Neural progenitor cell (in vitro differentiated cells): ENCODE measurements at regions not wholly inside any gene's neighbourhood (a gene's known extent, or its start where the extent isn't known, plus 50 kb on each side); places are given as distances from the start of the nearest gene placed in this dataset.

Source experiments
- DNase-seq: peaks from one replicate; pipeline ENCODE4 v3.0.0-alpha.2; 2016; ENCODE audit warnings: low spot score
- H2AFZ ChIP-seq: fragments of 200-600 bp; sonication (generic); replicated peaks from 2 replicates; pipeline ENCODE4 v1.6.1; 2016; ENCODE audit warnings: antibody characterized with exemption
- H3F3A ChIP-seq: fragments of 200-600 bp; sonication (generic); 2 replicates; pipeline ENCODE4 v1.6.1; 2016; ENCODE audit warnings: antibody characterized with exemption, low read depth
- H3K27ac ChIP-seq: fragments of 200-600 bp; sonication (generic); 2 replicates; pipeline ENCODE4 v1.5.1; 2016; ENCODE audit warnings: mild to moderate bottlenecking
- H3K27me3 ChIP-seq: fragments of 200-600 bp; sonication (generic); 2 replicates; pipeline ENCODE4 v1.6.1; 2016; ENCODE audit warnings: mild to moderate bottlenecking, moderate library complexity
- H3K36me3 ChIP-seq: fragments of 200-600 bp; sonication (generic); 2 replicates; pipeline ENCODE4 v1.5.1; 2016
- H3K4me1 ChIP-seq: fragments of 200-600 bp; sonication (generic); 2 replicates; pipeline ENCODE4 v1.6.1; 2016; ENCODE audit warnings: mixed run types
- H3K4me2 ChIP-seq: fragments of 200-600 bp; sonication (generic); 2 replicates; pipeline ENCODE4 v1.6.1; 2016
- H3K4me3 ChIP-seq: fragments of 200-600 bp; sonication (generic); 2 replicates; pipeline ENCODE4 v1.5.1; 2016
- H3K79me2 ChIP-seq: fragments of 200-600 bp; sonication (generic); 2 replicates; pipeline ENCODE4 v1.6.1; 2016; ENCODE audit warnings: low read depth
- H3K9ac ChIP-seq: fragments of 200-600 bp; sonication (generic); 2 replicates; pipeline ENCODE4 v1.6.1; 2016
- H3K9me3 ChIP-seq: fragments of 200-600 bp; sonication (generic); 2 replicates; pipeline ENCODE4 v1.5.1; 2016; ENCODE audit warnings: low read depth
- H4K20me1 ChIP-seq: fragments of 200-600 bp; sonication (generic); 2 replicates; pipeline ENCODE4 v1.6.1; 2016; ENCODE audit warnings: low read depth
- H3K27ac Mint-ChIP-seq: 3 replicates; pipeline ENCODE4 v1.8.0; 2021; ENCODE audit warnings: mixed read lengths
- H3K27me3 Mint-ChIP-seq: 2 replicates; pipeline ENCODE4 v1.8.0; 2022; ENCODE audit warnings: low read depth, mild to moderate bottlenecking, inconsistent platforms, moderate library complexity, mixed read lengths; ENCODE audit not compliant: insufficient read depth
- H3K36me3 Mint-ChIP-seq: 3 replicates; pipeline ENCODE4 v1.8.0; 2021; ENCODE audit warnings: mixed read lengths
- H3K4me1 Mint-ChIP-seq: 3 replicates; pipeline ENCODE4 v1.8.0; 2021; ENCODE audit warnings: mixed read lengths
- H3K4me3 Mint-ChIP-seq: 3 replicates; pipeline ENCODE4 v1.8.0; 2021; ENCODE audit warnings: mild to moderate bottlenecking, moderate library complexity, mixed read lengths
- H3K9me3 Mint-ChIP-seq: 3 replicates; pipeline ENCODE4 v1.8.0; 2020; ENCODE audit warnings: mixed read lengths
- CTCF ChIP-seq: fragments of 200-600 bp; sonication (generic); IDR thresholded peaks from 2 replicates; pipeline ENCODE4 v1.5.1; 2017; ENCODE audit warnings: antibody characterized with exemption, mild to moderate bottlenecking
- EZH2 ChIP-seq: fragments of 200-600 bp; sonication (generic); IDR thresholded peaks from 2 replicates; pipeline ENCODE4 v1.6.1; 2017; ENCODE audit warnings: antibody characterized with exemption, mild to moderate bottlenecking, moderate library complexity
- EZH2phosphoT487 ChIP-seq: fragments of 200-600 bp; sonication (generic); IDR thresholded peaks from 2 replicates; pipeline ENCODE4 v1.6.1; 2017; ENCODE audit warnings: antibody characterized with exemption

- Histone ChIP-seq H3F3A (no peaks in the 10 kb centered on the region), H3K4me3 (no peak overlapping the region), H3K4me1 (no peaks in the 10 kb centered on the region), H3K9ac (no peak overlapping the region), H3K4me2 (no peak overlapping the region), H4K20me1 (no peaks in the 10 kb centered on the region), H3K36me3 (no peaks in the 10 kb centered on the region), H2AFZ (no peak overlapping the region), H3K27ac (no peak overlapping the region), H3K9me3 (no peaks in the 10 kb centered on the region), H3K27me3 (no peaks in the 10 kb centered on the region), H3K79me2 (no peaks in the 10 kb centered on the region)
- H3K27ac Mint-ChIP-seq, result no peak overlapping the region
- H3K27me3 Mint-ChIP-seq, result peaks cover 3% of the 10 kb centered on the region
- no peaks in the 10 kb centered on the region for H3K36me3 Mint-ChIP-seq
- H3K4me3 Mint-ChIP-seq, result no peak overlapping the region
- TF ChIP-seq EZH2, result no peak
- no peak for TF ChIP-seq EZH2phosphoT487
- TF ChIP-seq CTCF, result no peak
- H3K9me3 Mint-ChIP-seq, result no peaks in the 10 kb centered on the region
- H3K4me1 Mint-ChIP-seq, result peaks cover 2% of the 10 kb centered on the region
- no peak for DNase-seq
Observed at GRCh38 chr11:41983475-41983874, 524.0 kb upstream of the LRRC4C start.

- no peak overlapping the region for H3K27ac ChIP-seq
- no peaks in the 10 kb centered on the region for H4K20me1 ChIP-seq
- H3K4me3 ChIP-seq, result no peak overlapping the region
- no peaks in the 10 kb centered on the region for H3K36me3 ChIP-seq
- H3K4me3 Mint-ChIP-seq, result no peak overlapping the region
- no peaks in the 10 kb centered on the region for H3F3A ChIP-seq
- no peaks in the 10 kb centered on the region for H3K36me3 Mint-ChIP-seq
- H3K4me2 ChIP-seq, result no peak overlapping the region
- no peaks in the 10 kb centered on the region for H3K4me1 ChIP-seq
- H3K79me2 ChIP-seq, result no peaks in the 10 kb centered on the region
- no peaks in the 10 kb centered on the region for H3K27me3 ChIP-seq
- H3K4me1 Mint-ChIP-seq, result peaks cover 2% of the 10 kb centered on the region
- peaks cover 2% of the 10 kb centered on the region for H3K27me3 Mint-ChIP-seq
- DNase-seq, result no peak
- H2AFZ ChIP-seq, result no peak overlapping the region
- H3K9me3 Mint-ChIP-seq, result no peaks in the 10 kb centered on the region
- no peak overlapping the region for H3K9ac ChIP-seq
- no peaks in the 10 kb centered on the region for H3K9me3 ChIP-seq
- H3K27ac Mint-ChIP-seq, result no peak overlapping the region
- no peak for TF ChIP-seq EZH2
- TF ChIP-seq CTCF, result no peak
- TF ChIP-seq EZH2phosphoT487, result no peak
Observed at GRCh38 chr11:41984023-41984422, 524.6 kb upstream of the LRRC4C start.

- Histone ChIP-seq H3K4me2 (no peak overlapping the region), H4K20me1 (no peaks in the 10 kb centered on the region), H3F3A (no peaks in the 10 kb centered on the region), H2AFZ (no peak overlapping the region), H3K36me3 (no peaks in the 10 kb centered on the region), H3K9ac (no peak overlapping the region), H3K27me3 (no peaks in the 10 kb centered on the region), H3K79me2 (no peaks in the 10 kb centered on the region), H3K9me3 (no peaks in the 10 kb centered on the region), H3K27ac (no peak overlapping the region), H3K4me3 (no peak overlapping the region), H3K4me1 (no peaks in the 10 kb centered on the region)
- Mint-ChIP-seq H3K4me3 (no peak overlapping the region), H3K36me3 (no peaks in the 10 kb centered on the region), H3K9me3 (no peaks in the 10 kb centered on the region), H3K27ac (no peak overlapping the region), H3K27me3 (no peaks in the 10 kb centered on the region), H3K4me1 (peaks cover 2% of the 10 kb centered on the region)
- TF ChIP-seq EZH2phosphoT487 (no peak), CTCF (no peak), EZH2 (no peak)
- DNase-seq, result no peak
Observed at GRCh38 chr11:41985799-41986198, 526.3 kb upstream of the LRRC4C start.
